ENCODE measurements at regions not wholly inside any gene's neighbourhood (a gene's known extent, or its start where the extent isn't known, plus 50 kb on each side); places are given as distances from the start of the nearest gene placed in this dataset.

- Histone ChIP-seq H3K23me2 (ENCODE audit: low read depth, low read length) (no peaks in the 10 kb centered on the region), H3K4ac (replicated peaks; ENCODE audit: insufficient read length, low read depth, low read length) (no peak overlapping the region), H2BK20ac (ENCODE audit: low read length) (no peak overlapping the region), H3K4me2 (ENCODE audit: insufficient read depth in 1 of 2, low read depth in 2 of 2, low read length in 2 of 2) (no peak overlapping the region), H3K27me3 (replicated peaks in 1 of 4; ENCODE audit: control insufficient read depth in 3 of 4, extremely low read depth in 1 of 4, insufficient read depth in 3 of 4, low read length in 3 of 4) (no peaks in the 10 kb centered on the region), H3K4me1 (replicated peaks in 1 of 4; ENCODE audit: control insufficient read depth in 3 of 4, insufficient read depth in 4 of 4, low read length in 3 of 4) (peaks cover 0 to 16% (median 5%) of the 10 kb centered on the region in 4 experiments; a peak in 4 of 7 replicates), H3K4me3 (ENCODE audit: extremely low read depth in 1 of 4, insufficient read depth in 2 of 4, low read depth in 3 of 4, low read length in 4 of 4) (no peak overlapping the region), H3K56ac (replicated peaks; ENCODE audit: insufficient read length, low read depth, low read length) (no peak overlapping the region), H3K79me2 (ENCODE audit: control insufficient read depth in 1 of 2, insufficient read depth in 2 of 2, low read length in 2 of 2) (no peaks in the 10 kb centered on the region), H4K5ac (ENCODE audit: insufficient read length, low read depth, low read length) (no peak overlapping the region), H4K91ac (replicated peaks; ENCODE audit: insufficient read length, low read length) (no peak overlapping the region), H3K36me3 (ENCODE audit: control insufficient read depth in 2 of 4, insufficient read depth in 4 of 4, low read length in 3 of 4) (no peaks in the 10 kb centered on the region), H3K27ac (ENCODE audit: low read depth, low read length) (no peak overlapping the region), H3K18ac (ENCODE audit: extremely low read depth, low read length) (no peak overlapping the region), H2BK15ac (ENCODE audit: low read length) (no peak overlapping the region), H3K9ac (replicated peaks in 1 of 4; ENCODE audit: extremely low read depth in 1 of 4, low read depth in 3 of 4, low read length in 3 of 4) (no peak overlapping the region), H3K79me1 (ENCODE audit: low read depth, low read length) (no peaks in the 10 kb centered on the region), H2BK12ac (ENCODE audit: low read depth, low read length) (no peak overlapping the region), H2AK5ac (ENCODE audit: low read depth, low read length) (no peak overlapping the region), H3K9me3 (ENCODE audit: insufficient read depth in 2 of 2, low read depth in 1 of 2, low read length in 1 of 2) (no peaks in the 10 kb centered on the region), H2BK120ac (replicated peaks; ENCODE audit: low read depth, low read length) (no peak overlapping the region), H3K14ac (ENCODE audit: insufficient read length) (no peak overlapping the region), H3K23ac (ENCODE audit: insufficient read length) (no peak overlapping the region), H4K20me1 (replicated peaks in 1 of 2; ENCODE audit: control insufficient read depth in 1 of 2, insufficient read depth in 2 of 2, low read length in 2 of 2) (no peaks in the 10 kb centered on the region), H4K8ac (ENCODE audit: extremely low read depth, insufficient read depth, low read length) (no peak overlapping the region), H2AFZ (ENCODE audit: low read length) (no peak overlapping the region), H2BK5ac (ENCODE audit: low read depth, low read length) (no peak overlapping the region)
- CTCF ChIA-PET (ENCODE audit: partially characterized antibody): interaction anchor here (0.6 to 1.4 kb wide), 2 partner anchors 35 to 54 kb away, joined by 3 read pairs; no protein-coding TSS in a partner anchor
- 87% methylated on average over 4 of the region's 4 CpGs; no CpG with 5 or more reads in 1 of the 2 experiments for WGBS, 2 experiments (ENCODE audit: extremely low coverage in 1 of 2, insufficient coverage in 1 of 2, insufficient read length in 1 of 2, insufficient replicate concordance in 2 of 2, low coverage in 1 of 2, low lambda C conversion rate in 2 of 2, missing lambda C conversion rate in 1 of 2)
- FAIRE-seq: no peak
- DNase-seq (ENCODE audit: low read depth in 1 of 2, low spot score in 2 of 2): no peak
- POLR2A ChIA-PET (ENCODE audit: partially characterized antibody): no interaction called here
- TF ChIP-seq BCL11A (IDR thresholded peaks at IDR 0.05; ENCODE audit: low read depth in 2 of 2, low read length in 2 of 2) (no peak), CREB1 (IDR thresholded peaks at IDR 0.05) (no peak), TAF1 (IDR thresholded peaks at IDR 0.05; ENCODE audit: low read depth, low read length) (no peak), KDM4A (IDR thresholded peaks at IDR 0.05; ENCODE audit: low read depth, low read length, severe bottlenecking) (no peak), ASH2L (IDR thresholded peaks at IDR 0.05; ENCODE audit: low read length) (no peak), EP300 (IDR thresholded peaks at IDR 0.05; ENCODE audit: borderline replicate concordance in 1 of 2, low read depth in 2 of 2, low read length in 2 of 2) (no peak), FOSL1 (IDR thresholded peaks at IDR 0.05; ENCODE audit: insufficient read depth, low read depth, low read length) (no peak), GABPA (IDR thresholded peaks at IDR 0.05; ENCODE audit: borderline replicate concordance, insufficient read depth, low read length) (no peak), EGR1 (IDR thresholded peaks at IDR 0.05; ENCODE audit: borderline replicate concordance, low read depth, low read length) (no peak), ZNF274 (IDR thresholded peaks at IDR 0.05; ENCODE audit: borderline replicate concordance, extremely low read depth, low read length) (no peak), POU5F1 (IDR thresholded peaks at IDR 0.05; ENCODE audit: low read depth, low read length) (no peak), SIN3A (conservative IDR thresholded peaks at IDR 0.05 in 1 of 2, IDR thresholded peaks at IDR 0.05 in 1 of 2; ENCODE audit: low read depth in 1 of 2, low read length in 2 of 2) (no peak)
Observed at GRCh38 chr7:26954951-26955350, 90.6 kb upstream of the SKAP2 start.
